Esophagus muscularis mucosa (tissue), 3 donors: ENCODE measurements at regions not wholly inside any gene's neighbourhood (a gene's known extent, or its start where the extent isn't known, plus 50 kb on each side); places are given as distances from the start of the nearest gene placed in this dataset.

Experiments used
- POLR2A ChIP-seq: fragments of 450-650 bp; IDR thresholded peaks from one replicate; pipeline ENCODE4 v1.6.1; 2017; ENCODE audit warnings: antibody characterized with exemption, moderate library complexity, mild to moderate bottlenecking, low read depth
- POLR2AphosphoS5 ChIP-seq, 2 donors: sonication (generic); formaldehyde crosslinking; IDR thresholded peaks; one replicate each; pipeline ENCODE4 v1.6.1; 2017; ENCODE audit warnings: antibody characterized with exemption in 2 of 2
- TF ChIP-seq, protein P1 (sequence below), 3 experiments: fragments of 200-600 bp in 2 of 3; fragments of 450-650 bp in 1 of 3; sonication (generic) in 2 of 3; IDR thresholded peaks; one replicate each; pipeline ENCODE4 v1.5.1; 2017 to 2019; ENCODE audit warnings: antibody characterized with exemption in 3 of 3, mild to moderate bottlenecking in 2 of 3, moderate library complexity in 1 of 3

DNA sequence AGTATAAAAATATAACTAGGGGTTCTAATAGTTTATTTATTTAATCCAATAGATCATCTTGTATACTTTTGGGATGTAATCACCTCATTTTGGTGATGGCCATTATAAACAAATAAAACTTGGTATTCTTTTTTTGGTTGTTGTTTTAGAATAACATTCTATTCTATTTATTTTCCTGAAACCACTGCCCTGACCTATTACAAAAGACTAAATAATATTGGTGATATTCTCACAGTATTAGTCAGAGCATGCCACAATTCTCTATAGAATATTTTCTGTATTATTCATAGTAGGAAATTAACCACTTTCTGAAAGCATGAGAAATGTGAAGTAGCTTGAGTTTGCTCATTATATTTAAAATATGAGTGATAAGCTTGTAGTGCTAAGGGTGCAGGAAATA lies 54.1 kb upstream of the LRRC7 start:
- TF ChIP-seq POLR2A (no peak), POLR2AphosphoS5 (IDR thresholded peaks at IDR 0.05) (no peak)
- TF ChIP-seq, protein P1, sequence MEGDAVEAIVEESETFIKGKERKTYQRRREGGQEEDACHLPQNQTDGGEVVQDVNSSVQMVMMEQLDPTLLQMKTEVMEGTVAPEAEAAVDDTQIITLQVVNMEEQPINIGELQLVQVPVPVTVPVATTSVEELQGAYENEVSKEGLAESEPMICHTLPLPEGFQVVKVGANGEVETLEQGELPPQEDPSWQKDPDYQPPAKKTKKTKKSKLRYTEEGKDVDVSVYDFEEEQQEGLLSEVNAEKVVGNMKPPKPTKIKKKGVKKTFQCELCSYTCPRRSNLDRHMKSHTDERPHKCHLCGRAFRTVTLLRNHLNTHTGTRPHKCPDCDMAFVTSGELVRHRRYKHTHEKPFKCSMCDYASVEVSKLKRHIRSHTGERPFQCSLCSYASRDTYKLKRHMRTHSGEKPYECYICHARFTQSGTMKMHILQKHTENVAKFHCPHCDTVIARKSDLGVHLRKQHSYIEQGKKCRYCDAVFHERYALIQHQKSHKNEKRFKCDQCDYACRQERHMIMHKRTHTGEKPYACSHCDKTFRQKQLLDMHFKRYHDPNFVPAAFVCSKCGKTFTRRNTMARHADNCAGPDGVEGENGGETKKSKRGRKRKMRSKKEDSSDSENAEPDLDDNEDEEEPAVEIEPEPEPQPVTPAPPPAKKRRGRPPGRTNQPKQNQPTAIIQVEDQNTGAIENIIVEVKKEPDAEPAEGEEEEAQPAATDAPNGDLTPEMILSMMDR (IDR thresholded peaks at IDR 0.05), result no peak
